ENCODE measurements at regions not wholly inside any gene's neighbourhood (a gene's known extent, or its start where the extent isn't known, plus 50 kb on each side); places are given as distances from the start of the nearest gene placed in this dataset.

- DNase-seq (ENCODE audit: low spot score), result no peak
- intact Hi-C loops (cut with DNase I), result no loop called here
Measured at GRCh38 chr7:155225095-155225494, 72.6 kb upstream of the INSIG1 start.

GRCh38 chr7:155225516-155225915 lies 72.2 kb upstream of the INSIG1 start:
- intact Hi-C loops (cut with DNase I), result no loop called here
- no peak for DNase-seq (ENCODE audit: low spot score)

- no peak for DNase-seq (ENCODE audit: low spot score)
- intact Hi-C loops (cut with DNase I), result no loop called here
Measured at GRCh38 chr7:155226261-155227003, 71.2 kb upstream of the INSIG1 start.

- DNase-seq (ENCODE audit: low spot score), result no peak
- intact Hi-C loops (cut with DNase I), result no loop called here
Measured at GRCh38 chr7:155227004-155227787, 70.5 kb upstream of the INSIG1 start.

- no peak for DNase-seq (ENCODE audit: low spot score)
- intact Hi-C loops (cut with DNase I), result no loop called here
Measured at GRCh38 chr7:155227788-155228458, 69.8 kb upstream of the INSIG1 start.

- intact Hi-C loops (cut with DNase I), result no loop called here
Measured at GRCh38 chr7:155228459-155228845, 69.2 kb upstream of the INSIG1 start.

GRCh38 chr7:155228894-155229293 lies 68.8 kb upstream of the INSIG1 start:
- intact Hi-C loops (cut with DNase I), result no loop called here
- DNase-seq (ENCODE audit: low spot score), result no peak

More at GRCh38 chr7:155228459-155228845, 69.2 kb upstream of the INSIG1 start:
- no peak for DNase-seq (ENCODE audit: low spot score)

GRCh38 chr7:155229548-155230168 lies 68.0 kb upstream of the INSIG1 start:
- no peak for DNase-seq (ENCODE audit: low spot score)

GRCh38 chr7:155230169-155230593 lies 67.5 kb upstream of the INSIG1 start:
- intact Hi-C loops (cut with DNase I), result no loop called here

More at GRCh38 chr7:155229548-155230168, 68.0 kb upstream of the INSIG1 start:
- intact Hi-C loops (cut with DNase I), result no loop called here

GRCh38 chr7:155231241-155231800 lies 66.4 kb upstream of the INSIG1 start:
- intact Hi-C loops (cut with DNase I), result no loop called here
- DNase-seq (ENCODE audit: low spot score), result no peak

More at GRCh38 chr7:155230169-155230593, 67.5 kb upstream of the INSIG1 start:
- DNase-seq (ENCODE audit: low spot score), result no peak

- intact Hi-C loops (cut with DNase I), result no loop called here
- no peak for DNase-seq (ENCODE audit: low spot score)
Measured at GRCh38 chr7:155231941-155232340, 65.7 kb upstream of the INSIG1 start.

GRCh38 chr7:155232911-155233310 lies 64.8 kb upstream of the INSIG1 start:
- DNase-seq (ENCODE audit: low spot score), result no peak
- intact Hi-C loops (cut with DNase I), result no loop called here

GRCh38 chr7:155233311-155234157 lies 64.1 kb upstream of the INSIG1 start:
- DNase-seq (ENCODE audit: low spot score), result no peak
- intact Hi-C loops (cut with DNase I), result no loop called here

GRCh38 chr7:155234158-155234492 lies 63.6 kb upstream of the INSIG1 start:
- DNase-seq (ENCODE audit: low spot score), result no peak
- intact Hi-C loops (cut with DNase I), result no loop called here

GRCh38 chr7:155234950-155235789 lies 62.5 kb upstream of the INSIG1 start:
- DNase-seq (ENCODE audit: low spot score), result no peak
- intact Hi-C loops (cut with DNase I), result no loop called here

- intact Hi-C loops (cut with DNase I), result no loop called here
- DNase-seq (ENCODE audit: low spot score), result no peak
Measured at GRCh38 chr7:155236386-155236785, 61.3 kb upstream of the INSIG1 start.

- DNase-seq (ENCODE audit: low spot score), result no peak
- intact Hi-C loops (cut with DNase I), result no loop called here
Measured at GRCh38 chr7:155237297-155237696, 60.4 kb upstream of the INSIG1 start.

- no peak for DNase-seq (ENCODE audit: low spot score)
- intact Hi-C loops (cut with DNase I), result no loop called here
Measured at GRCh38 chr7:155237730-155238129, 59.9 kb upstream of the INSIG1 start.
